Activated CD4-positive, alpha-beta memory T cell treated with anti-CD3 and anti-CD28 coated beads, Interleukin-2, amount 10 ng/mL, durations not matched to agents 7 days and 5 days (primary cell): ENCODE measurements at regions not wholly inside any gene's neighbourhood (a gene's known extent, or its start where the extent isn't known, plus 50 kb on each side); places are given as distances from the start of the nearest gene placed in this dataset.

Source experiments
- CTCF ChIA-PET: fragments of 350-600 bp; sonication (Branson Sonifier 250); formaldehyde crosslinking; loops from one replicate; lab custom pipeline; 2021; ENCODE audit warnings: antibody characterized with exemption, inconsistent platforms; lab: Charles Lee
- POLR2A ChIA-PET: fragments of 350-600 bp; sonication (Branson Sonifier 250); formaldehyde crosslinking; loops from one replicate; lab custom pipeline; 2021; ENCODE audit warnings: antibody characterized with exemption; lab: Charles Lee
- DNase-seq: peaks from one replicate; pipeline ENCODE4 v3.0.0-alpha.2; 2020
- H3K27ac Mint-ChIP-seq: one replicate; pipeline ENCODE4 v1.8.0; 2021; ENCODE audit warnings: mild to moderate bottlenecking, mixed read lengths
- H3K27me3 Mint-ChIP-seq: one replicate; pipeline ENCODE4 v1.8.0; 2021; ENCODE audit warnings: mixed read lengths
- H3K36me3 Mint-ChIP-seq: one replicate; pipeline ENCODE4 v1.8.0; 2021; ENCODE audit warnings: low read depth, mixed read lengths
- H3K4me1 Mint-ChIP-seq: one replicate; pipeline ENCODE4 v1.8.0; 2021; ENCODE audit warnings: mixed read lengths
- H3K4me3 Mint-ChIP-seq: one replicate; pipeline ENCODE4 v1.8.0; 2021; ENCODE audit warnings: mild to moderate bottlenecking, mixed read lengths
- H3K9me3 Mint-ChIP-seq: one replicate; pipeline ENCODE4 v1.8.0; 2021; ENCODE audit warnings: mixed read lengths

- POLR2A ChIA-PET: no interaction called here
Observed at GRCh38 chr1:56060906-56061305, 518.5 kb downstream of the PLPP3 start.

DNA sequence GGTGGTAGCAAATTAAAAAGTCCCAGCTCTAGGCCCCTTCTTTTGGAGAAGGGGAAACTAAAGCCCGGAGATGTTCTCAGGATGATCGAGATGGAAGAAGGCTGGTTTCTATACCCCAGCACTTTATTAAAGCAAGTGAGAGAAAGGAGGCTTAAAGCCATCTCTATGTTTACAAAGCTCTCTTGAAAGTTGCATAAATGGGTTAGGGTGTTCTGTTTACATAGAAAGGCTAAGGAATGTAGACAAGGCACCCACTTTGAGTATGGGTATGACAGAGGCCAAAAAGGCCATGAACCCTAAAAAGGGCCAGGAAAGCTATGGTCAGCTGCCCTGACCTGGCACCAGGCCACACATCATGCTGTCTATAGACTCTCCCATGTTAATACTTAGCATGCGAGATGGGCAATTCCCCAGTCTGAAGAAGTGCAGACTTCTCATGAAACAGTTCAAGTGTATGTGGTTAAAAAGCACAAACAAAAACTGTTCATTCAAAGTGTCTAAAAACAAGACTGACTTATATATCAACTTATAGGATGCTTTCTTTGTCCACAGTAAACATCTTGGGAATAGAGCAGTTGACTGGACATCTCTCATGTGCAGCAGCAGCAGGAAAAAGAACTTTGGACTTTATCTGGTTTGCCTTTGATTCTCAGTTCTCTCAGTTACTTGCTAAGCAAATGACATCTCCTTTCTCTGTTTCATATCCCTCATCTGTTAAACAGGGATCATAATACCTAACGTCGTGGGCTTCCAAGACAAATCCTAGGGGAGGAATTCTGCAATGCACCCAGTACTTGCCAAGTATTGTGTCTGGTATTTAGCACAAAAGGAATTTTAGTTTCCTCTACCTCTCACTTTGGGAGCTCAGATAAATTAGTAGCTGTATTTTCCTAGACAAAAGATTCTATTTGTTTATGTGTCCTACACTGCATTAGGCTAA, 521.6 kb downstream of the PLPP3 start:
- DNase-seq: no peak
- no peak overlapping the region for H3K4me3 Mint-ChIP-seq
- H3K27ac Mint-ChIP-seq: no peak overlapping the region
- H3K4me1 Mint-ChIP-seq: no peaks in the 10 kb centered on the region
- no peaks in the 10 kb centered on the region for H3K36me3 Mint-ChIP-seq
- POLR2A ChIA-PET: no interaction called here
- no peaks in the 10 kb centered on the region for H3K27me3 Mint-ChIP-seq
- peaks cover 3% of the 10 kb centered on the region for H3K9me3 Mint-ChIP-seq
- CTCF ChIA-PET: no interaction called here

More at GRCh38 chr1:56060906-56061305, 518.5 kb downstream of the PLPP3 start:
- DNase-seq: no peak
- Mint-ChIP-seq H3K4me1 (no peaks in the 10 kb centered on the region), H3K4me3 (no peak overlapping the region), H3K27ac (no peak overlapping the region), H3K36me3 (no peaks in the 10 kb centered on the region), H3K9me3 (peaks cover 5% of the 10 kb centered on the region), H3K27me3 (no peaks in the 10 kb centered on the region)
- CTCF ChIA-PET: no interaction called here

DNA sequence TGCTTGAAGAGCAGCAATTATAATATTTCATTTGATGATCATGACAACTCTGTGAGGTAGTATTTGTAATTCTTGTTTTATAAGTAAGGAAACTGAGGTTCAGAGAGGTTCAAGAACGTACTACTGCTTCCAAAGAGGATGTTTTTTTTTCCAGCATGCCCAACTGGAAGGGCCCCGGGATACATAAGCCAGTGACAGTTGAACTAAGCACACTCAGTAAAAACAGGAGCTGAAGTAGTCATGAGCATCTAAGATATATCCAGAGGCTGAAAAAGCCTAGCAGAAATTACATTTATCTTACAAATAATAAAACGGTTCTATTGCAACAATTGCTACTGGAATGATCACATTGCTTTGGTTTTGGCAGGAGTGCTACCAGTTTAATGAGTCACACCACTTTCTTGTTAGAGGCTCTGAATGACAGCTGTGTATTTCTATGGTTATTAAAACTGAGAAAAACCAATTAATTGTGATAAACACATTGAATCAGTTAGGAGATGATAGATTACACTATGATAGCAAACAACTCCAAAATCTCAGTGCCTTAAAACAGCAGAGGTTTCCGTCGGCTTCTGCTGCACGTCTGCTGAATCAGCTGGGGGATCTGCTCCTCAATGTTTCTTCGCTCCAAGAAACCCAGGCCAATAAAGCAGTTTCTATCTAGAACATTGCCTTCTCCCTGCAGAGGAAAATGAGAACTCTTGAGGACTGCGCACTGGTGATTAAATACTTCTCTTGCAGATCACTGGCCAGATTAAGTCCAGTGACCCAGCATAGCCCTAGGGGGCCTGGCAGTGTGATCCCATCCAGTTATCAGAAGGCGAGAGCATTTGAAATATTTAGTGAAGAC, 522.7 kb downstream of the PLPP3 start:
- Mint-ChIP-seq H3K27me3 (no peaks in the 10 kb centered on the region), H3K4me3 (no peak overlapping the region), H3K27ac (no peak overlapping the region), H3K4me1 (no peaks in the 10 kb centered on the region), H3K9me3 (peaks cover 3% of the 10 kb centered on the region), H3K36me3 (no peaks in the 10 kb centered on the region)
- DNase-seq: no peak
- CTCF ChIA-PET: no interaction called here
- POLR2A ChIA-PET: no interaction called here

DNA sequence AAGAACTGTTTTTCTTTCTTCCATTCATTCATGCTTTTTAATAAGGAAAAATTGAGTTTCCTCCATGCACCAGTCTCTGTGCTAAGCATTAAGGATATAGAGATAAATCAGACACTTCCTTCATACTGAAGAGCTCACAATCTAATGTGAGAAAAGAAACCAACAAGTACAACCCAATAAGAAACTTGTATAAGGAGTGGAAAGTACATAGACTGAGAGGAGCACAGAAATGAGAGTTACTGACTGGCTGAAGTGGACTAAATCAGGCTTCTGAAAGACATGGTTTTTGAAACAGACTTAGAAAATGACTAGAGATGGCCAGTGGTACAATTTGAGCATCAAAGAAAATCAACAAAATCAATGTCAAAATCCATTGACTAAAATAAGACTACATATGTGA, 524.4 kb downstream of the PLPP3 start:
- H3K27ac Mint-ChIP-seq: no peak overlapping the region
- no peak overlapping the region for H3K4me3 Mint-ChIP-seq
- POLR2A ChIA-PET: no interaction called here
- no peaks in the 10 kb centered on the region for H3K36me3 Mint-ChIP-seq
- CTCF ChIA-PET: no interaction called here
- no peak for DNase-seq
- H3K4me1 Mint-ChIP-seq: no peaks in the 10 kb centered on the region
- H3K9me3 Mint-ChIP-seq: no peaks in the 10 kb centered on the region
- no peaks in the 10 kb centered on the region for H3K27me3 Mint-ChIP-seq

DNA sequence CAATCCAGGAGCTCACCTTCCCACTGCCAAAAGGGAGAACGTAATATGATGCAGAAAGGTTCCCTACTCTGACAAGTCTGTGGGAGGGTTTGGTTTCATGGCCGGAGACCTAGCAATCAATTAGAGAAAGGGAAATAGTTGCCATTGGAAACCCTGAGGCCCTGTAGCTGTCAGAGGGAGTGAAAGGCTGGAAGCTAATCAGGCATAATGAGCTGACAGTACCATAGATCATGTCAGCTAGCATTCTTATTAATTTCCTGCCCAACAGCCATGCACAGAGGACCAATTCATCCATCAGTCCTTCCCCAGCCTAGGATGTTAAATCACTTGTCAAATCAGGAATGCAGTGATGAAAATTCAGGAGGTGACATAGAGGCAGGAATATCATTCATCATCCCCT, 527.3 kb downstream of the PLPP3 start:
- Mint-ChIP-seq H3K4me1 (no peaks in the 10 kb centered on the region), H3K27ac (no peak overlapping the region), H3K4me3 (no peak overlapping the region), H3K27me3 (no peaks in the 10 kb centered on the region), H3K9me3 (no peaks in the 10 kb centered on the region), H3K36me3 (no peaks in the 10 kb centered on the region)
- DNase-seq: no peak
- ChIA-PET POLR2A (no interaction called here), CTCF (no interaction called here)

DNA sequence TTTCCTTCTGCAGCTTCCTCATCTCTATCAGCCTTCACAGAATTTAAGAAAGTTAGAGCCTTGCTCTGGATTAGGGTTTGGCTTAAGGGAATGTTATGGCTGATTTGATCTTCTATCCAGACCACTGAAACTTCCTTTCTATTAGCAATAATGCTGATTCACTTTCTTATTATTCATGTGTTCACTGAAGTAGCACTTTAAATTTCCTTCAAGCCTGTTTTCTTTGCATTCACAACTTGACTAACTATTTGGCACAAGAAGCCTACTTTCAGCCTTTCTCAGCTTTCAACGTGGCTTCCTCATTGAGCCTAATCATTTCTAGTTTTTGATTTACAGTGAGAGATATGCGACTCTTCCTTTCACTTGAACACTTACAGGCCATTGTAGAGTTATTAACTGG, 528.5 kb downstream of the PLPP3 start:
- no peak for DNase-seq
- no peak overlapping the region for H3K4me3 Mint-ChIP-seq
- POLR2A ChIA-PET: no interaction called here
- no peaks in the 10 kb centered on the region for H3K9me3 Mint-ChIP-seq
- H3K27ac Mint-ChIP-seq: no peak overlapping the region
- CTCF ChIA-PET: no interaction called here
- H3K27me3 Mint-ChIP-seq: no peaks in the 10 kb centered on the region
- no peaks in the 10 kb centered on the region for H3K36me3 Mint-ChIP-seq
- H3K4me1 Mint-ChIP-seq: no peaks in the 10 kb centered on the region

DNA sequence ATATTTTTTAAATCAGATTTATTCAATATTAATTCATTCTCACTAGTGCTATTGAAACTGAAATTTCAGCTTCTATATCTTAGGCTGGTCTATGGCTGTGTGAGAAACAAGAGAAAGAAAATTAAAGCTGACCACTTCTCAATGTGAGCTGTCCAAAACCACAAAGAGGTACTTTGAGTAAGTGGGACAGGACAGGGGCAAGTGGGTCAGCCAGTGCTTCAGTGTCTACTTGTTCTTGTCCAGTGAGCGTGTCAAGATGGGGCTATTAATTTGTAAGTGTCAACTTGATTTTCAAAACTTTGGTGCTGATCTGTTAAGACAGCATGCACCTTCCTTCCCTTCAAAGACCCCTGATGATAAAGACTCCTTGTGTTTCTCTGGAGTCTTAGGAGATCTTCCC, 533.9 kb downstream of the PLPP3 start:
- no peak overlapping the region for H3K4me3 Mint-ChIP-seq
- CTCF ChIA-PET: no interaction called here
- H3K36me3 Mint-ChIP-seq: no peaks in the 10 kb centered on the region
- no peak for DNase-seq
- no peaks in the 10 kb centered on the region for H3K27me3 Mint-ChIP-seq
- no peak overlapping the region for H3K27ac Mint-ChIP-seq
- no peaks in the 10 kb centered on the region for H3K4me1 Mint-ChIP-seq
- POLR2A ChIA-PET: no interaction called here
- no peaks in the 10 kb centered on the region for H3K9me3 Mint-ChIP-seq

DNA sequence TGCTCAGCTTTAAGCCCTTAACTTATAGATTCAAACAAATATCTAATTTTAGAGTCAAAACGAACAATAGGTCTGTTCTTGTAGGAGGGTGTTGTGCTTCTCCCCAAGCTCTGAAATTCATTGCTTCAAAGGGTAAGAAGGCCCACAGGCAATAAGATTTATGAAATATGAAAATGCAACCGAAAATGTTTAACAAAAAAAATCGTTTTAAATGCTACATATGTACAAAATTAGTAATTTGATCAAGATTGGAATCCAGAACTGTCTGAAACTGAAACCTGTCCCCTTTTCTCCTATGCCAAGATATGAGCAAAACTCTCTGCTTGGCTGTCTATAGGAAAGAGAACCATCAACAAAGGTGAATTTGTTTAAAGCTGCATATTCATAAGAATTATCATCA, 534.3 kb downstream of the PLPP3 start:
- H3K36me3 Mint-ChIP-seq: no peaks in the 10 kb centered on the region
- no peaks in the 10 kb centered on the region for H3K27me3 Mint-ChIP-seq
- H3K4me1 Mint-ChIP-seq: no peaks in the 10 kb centered on the region
- no peak overlapping the region for H3K27ac Mint-ChIP-seq
- H3K9me3 Mint-ChIP-seq: no peaks in the 10 kb centered on the region
- POLR2A ChIA-PET: no interaction called here
- CTCF ChIA-PET: no interaction called here
- DNase-seq: no peak
- no peak overlapping the region for H3K4me3 Mint-ChIP-seq

- DNase-seq: no peak
- Mint-ChIP-seq H3K4me3 (no peak overlapping the region), H3K4me1 (no peaks in the 10 kb centered on the region), H3K27ac (no peak overlapping the region), H3K36me3 (no peaks in the 10 kb centered on the region), H3K9me3 (no peaks in the 10 kb centered on the region), H3K27me3 (no peaks in the 10 kb centered on the region)
- ChIA-PET POLR2A (no interaction called here), CTCF (no interaction called here)
Observed at GRCh38 chr1:56036479-56036878, 542.9 kb downstream of the PLPP3 start.

DNA sequence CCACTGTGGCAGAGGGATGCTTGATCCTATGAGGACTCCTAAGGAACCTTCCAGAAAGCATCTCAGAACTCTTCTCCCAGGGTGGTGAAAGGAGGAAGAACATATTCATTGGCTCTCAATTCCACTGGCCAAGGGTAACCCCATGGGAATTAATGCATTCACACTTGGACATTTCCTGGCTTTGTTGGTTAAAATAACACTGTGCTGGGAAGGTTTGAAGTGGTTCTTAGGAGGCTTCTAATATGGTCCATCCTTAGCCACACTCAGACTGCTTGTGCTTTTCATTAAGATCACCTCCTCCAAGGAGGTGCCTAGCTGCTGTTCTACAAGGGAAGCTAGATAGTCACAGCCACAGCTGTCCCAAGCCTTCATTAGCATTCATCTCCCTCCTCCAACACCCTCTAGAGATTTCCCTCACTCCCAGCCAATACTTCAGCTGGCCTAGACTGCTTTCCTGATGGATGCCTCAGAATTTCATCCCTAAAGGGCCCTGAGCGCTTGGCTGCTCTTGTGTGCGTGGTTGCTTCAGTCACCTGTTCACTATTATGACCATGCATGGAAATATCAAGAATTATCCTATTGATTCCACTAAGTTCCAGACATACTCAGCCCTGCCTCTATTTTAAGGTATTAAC, 544.4 kb downstream of the PLPP3 start:
- no peaks in the 10 kb centered on the region for H3K36me3 Mint-ChIP-seq
- H3K27me3 Mint-ChIP-seq: no peaks in the 10 kb centered on the region
- CTCF ChIA-PET: no interaction called here
- no peaks in the 10 kb centered on the region for H3K9me3 Mint-ChIP-seq
- no peak for DNase-seq
- H3K4me3 Mint-ChIP-seq: no peak overlapping the region
- POLR2A ChIA-PET: no interaction called here
- H3K27ac Mint-ChIP-seq: no peak overlapping the region
- no peaks in the 10 kb centered on the region for H3K4me1 Mint-ChIP-seq

DNA sequence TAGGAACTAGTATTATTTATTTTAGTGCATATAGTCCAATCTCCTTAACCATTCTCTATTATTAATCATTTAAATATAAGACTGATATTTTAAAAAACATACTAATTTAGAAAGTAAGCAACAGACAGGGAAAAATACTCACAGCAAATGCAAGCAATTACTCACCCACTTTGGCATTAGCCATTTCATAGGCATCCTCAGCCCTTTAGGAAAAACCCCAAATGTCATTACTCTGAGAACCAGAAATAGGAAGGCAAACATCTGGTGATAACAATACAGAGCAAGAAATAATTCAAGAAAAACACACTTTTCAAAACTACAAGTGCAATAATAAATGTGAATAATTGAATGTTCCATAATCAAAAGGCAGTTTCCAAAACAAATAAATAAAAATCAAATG, 545.1 kb downstream of the PLPP3 start:
- ChIA-PET CTCF (no interaction called here), POLR2A (no interaction called here)
- H3K27ac Mint-ChIP-seq: no peak overlapping the region
- H3K4me3 Mint-ChIP-seq: no peak overlapping the region
- no peaks in the 10 kb centered on the region for H3K4me1 Mint-ChIP-seq
- no peak for DNase-seq
- no peaks in the 10 kb centered on the region for H3K36me3 Mint-ChIP-seq
- no peaks in the 10 kb centered on the region for H3K9me3 Mint-ChIP-seq
- no peaks in the 10 kb centered on the region for H3K27me3 Mint-ChIP-seq

GRCh38 chr1:56033321-56034037, 545.9 kb downstream of the PLPP3 start:
- DNase-seq: no peak
- Mint-ChIP-seq H3K27me3 (no peaks in the 10 kb centered on the region), H3K9me3 (no peaks in the 10 kb centered on the region), H3K36me3 (no peaks in the 10 kb centered on the region), H3K27ac (no peak overlapping the region), H3K4me3 (no peak overlapping the region), H3K4me1 (no peaks in the 10 kb centered on the region)
- ChIA-PET POLR2A (no interaction called here), CTCF (no interaction called here)
